NCI-H774 (cell line): ENCODE measurements at regions not wholly inside any gene's neighbourhood (a gene's known extent, or its start where the extent isn't known, plus 50 kb on each side); places are given as distances from the start of the nearest gene placed in this dataset.
"Not testable (repeated sequence)": the region's sequence is repeated elsewhere in the genome, so short reads cannot be mapped to it uniquely, and the experiment has no call there.

Experiments used
- DNase-seq: peaks from one replicate; lab custom pipeline; 2025; lab: John Stamatoyannopoulos, UW

- no peak for DNase-seq
Measured at GRCh38 chrX:26873736-26874135, 589.4 kb downstream of the PPP4R3C start.

- no peak for DNase-seq
Measured at GRCh38 chrX:26871967-26872366, 591.2 kb downstream of the PPP4R3C start.

GRCh38 chrX:26851981-26852380 is 611.2 kb downstream of the PPP4R3C start:
- no peak for DNase-seq

- no peak for DNase-seq
Measured at GRCh38 chrX:26848511-26848910, 614.6 kb downstream of the PPP4R3C start.

- no peak for DNase-seq
Measured at GRCh38 chrX:26845056-26845455, 618.1 kb downstream of the PPP4R3C start.

GRCh38 chrX:26822448-26822847 is 606.5 kb downstream of the MAGEB5 start:
- DNase-seq: no peak

- DNase-seq: no peak
Measured at GRCh38 chrX:26789751-26790150, 573.8 kb downstream of the MAGEB5 start.

GRCh38 chrX:26788402-26788998 is 572.5 kb downstream of the MAGEB5 start:
- DNase-seq: no peak

GRCh38 chrX:26783512-26784225 is 567.7 kb downstream of the MAGEB5 start:
- no peak for DNase-seq

GRCh38 chrX:26778320-26778888 is 562.4 kb downstream of the MAGEB5 start:
- no peak for DNase-seq

GRCh38 chrX:26762253-26762652 is 546.3 kb downstream of the MAGEB5 start:
- no peak for DNase-seq

- DNase-seq: not testable (repeated sequence)
Measured at GRCh38 chrX:26755760-26756159, 539.8 kb downstream of the MAGEB5 start.

GRCh38 chrX:26747877-26748276 is 531.9 kb downstream of the MAGEB5 start:
- DNase-seq: no peak

- DNase-seq: no peak
Measured at GRCh38 chrX:26722666-26723428, 506.9 kb downstream of the MAGEB5 start.

GRCh38 chrX:26672571-26672970 is 456.6 kb downstream of the MAGEB5 start:
- no peak for DNase-seq

- no peak for DNase-seq
Measured at GRCh38 chrX:26670521-26670920, 454.6 kb downstream of the MAGEB5 start.

- no peak for DNase-seq
Measured at GRCh38 chrX:26664919-26665318, 448.9 kb downstream of the MAGEB5 start.

- DNase-seq: no peak
Measured at GRCh38 chrX:26653050-26653449, 437.1 kb downstream of the MAGEB5 start.

- DNase-seq: no peak
Measured at GRCh38 chrX:26651755-26652154, 435.8 kb downstream of the MAGEB5 start.

GRCh38 chrX:26649534-26649933 is 433.6 kb downstream of the MAGEB5 start:
- no peak for DNase-seq

GRCh38 chrX:26631385-26631784 is 415.4 kb downstream of the MAGEB5 start:
- no peak for DNase-seq

- DNase-seq: no peak
Measured at GRCh38 chrX:26613956-26614355, 398.0 kb downstream of the MAGEB5 start.

- DNase-seq: no peak
Measured at GRCh38 chrX:26606971-26607370, 391.0 kb downstream of the MAGEB5 start.
